B cell (primary cell): ENCODE measurements at regions not wholly inside any gene's neighbourhood (a gene's known extent, or its start where the extent isn't known, plus 50 kb on each side); places are given as distances from the start of the nearest gene placed in this dataset.

ENCODE experiments used
- ATAC-seq: fragments of 200-7000 bp; cut with Tn5 transposase; one replicate; pipeline ENCODE4 v1.10.0; 2021; ENCODE audit warnings: low read depth, mild to moderate bottlenecking, moderate number of reproducible peaks, moderate library complexity
- CTCF ChIA-PET: fragments of 350-600 bp; sonication (Branson Sonifier 250); formaldehyde crosslinking; loops from one replicate; lab custom pipeline; 2021; ENCODE audit warnings: antibody characterized with exemption, inconsistent platforms; lab: Charles Lee
- POLR2A ChIA-PET: fragments of 350-600 bp; sonication (Branson Sonifier 250); formaldehyde crosslinking; loops from one replicate; lab custom pipeline; 2021; ENCODE audit warnings: antibody characterized with exemption; lab: Charles Lee
- DNase-seq: peaks from one replicate; pipeline ENCODE4 v3.0.0; 2013
- H2AFZ ChIP-seq: 2 replicates; pipeline ENCODE4 v1.6.1; 2012; ENCODE audit warnings: mild to moderate bottlenecking, low read depth, low read length; ENCODE audit not compliant: insufficient read depth, poor library complexity, severe bottlenecking
- H3K27ac ChIP-seq, 2 donors: 1 replicate in 1 of 2; 2 replicates in 1 of 2; pipeline ENCODE4 v1.5.1; 2012 to 2013; ENCODE audit warnings: low read length in 2 of 2, mild to moderate bottlenecking in 2 of 2, moderate library complexity in 1 of 2
- H3K27me3 ChIP-seq, 4 experiments: fragments of 200-600 bp in 1 of 4; sonication (generic) in 1 of 4; replicated peaks in 1 of 4; 1 replicate in 2 of 4; 2 replicates in 2 of 4; pipeline versions ENCODE4 v1.6.1 to v1.7.0; 2013 to 2016; ENCODE audit warnings: low read length in 3 of 4, mild to moderate bottlenecking in 2 of 4, mixed read lengths in 1 of 4, moderate library complexity in 1 of 4; ENCODE audit not compliant: insufficient read depth in 4 of 4, control insufficient read depth in 3 of 4; ENCODE audit errors: control extremely low read depth in 1 of 4
- H3K36me3 ChIP-seq, 2 experiments: replicated peaks in 1 of 2; 1 replicate in 1 of 2; 2 replicates in 1 of 2; pipeline versions ENCODE4 v1.6.1 to v1.7.1; 2013; ENCODE audit warnings: low read length in 1 of 2; ENCODE audit not compliant: insufficient read depth in 2 of 2, control insufficient read depth in 1 of 2; ENCODE audit errors: control extremely low read depth in 1 of 2, extremely low read depth in 1 of 2
- H3K4me1 ChIP-seq, 2 donors: fragments of 200-600 bp in 1 of 2; sonication (generic) in 1 of 2; 1 replicate in 1 of 2; 2 replicates in 1 of 2; pipeline versions ENCODE4 v1.5.1 to v1.6.1; 2013 to 2017; ENCODE audit warnings: low read length in 2 of 2; ENCODE audit not compliant: control insufficient read depth in 2 of 2, insufficient read depth in 2 of 2
- H3K4me2 ChIP-seq: replicated peaks from 2 replicates; pipeline ENCODE3; 2012; ENCODE audit warnings: mild to moderate bottlenecking, low read depth, low read length; ENCODE audit not compliant: poor library complexity, severe bottlenecking
- H3K4me3 ChIP-seq, 5 experiments: fragments of 200-600 bp in 1 of 5; sonication (generic) in 1 of 5; 1 replicate in 3 of 5; 2 replicates in 2 of 5; pipeline versions ENCODE4 v1.5.1 to v1.7.0; 2011 to 2016; ENCODE audit warnings: low read length in 4 of 5, mild to moderate bottlenecking in 4 of 5, low read depth in 2 of 5, control low read depth in 1 of 5, moderate library complexity in 1 of 5; ENCODE audit not compliant: insufficient read depth in 1 of 5; ENCODE audit errors: control extremely low read depth in 1 of 5, extremely low read depth in 1 of 5
- H3K79me2 ChIP-seq: fragments of 200-600 bp; sonication (generic); one replicate; pipeline ENCODE4 v1.6.0; 2016; ENCODE audit warnings: low read length; ENCODE audit not compliant: control insufficient read depth, insufficient read depth
- H3K9ac ChIP-seq: fragments of 200-600 bp; sonication (generic); 2 replicates; pipeline ENCODE4 v1.6.1; 2017; ENCODE audit warnings: mild to moderate bottlenecking, low read length, moderate library complexity
- H3K9me3 ChIP-seq, 3 donors: one replicate each; pipeline versions ENCODE4 v1.6.1 to v1.7.1; 2013; ENCODE audit warnings: low read length in 2 of 3; ENCODE audit not compliant: control insufficient read depth in 2 of 3, insufficient read depth in 1 of 3; ENCODE audit errors: control extremely low read depth in 1 of 3
- H4K20me1 ChIP-seq: 2 replicates; pipeline ENCODE4 v1.6.0; 2012; ENCODE audit warnings: mild to moderate bottlenecking, low read length; ENCODE audit not compliant: insufficient read depth, control insufficient read depth, poor library complexity, severe bottlenecking
- H3K27ac Mint-ChIP-seq: one replicate; pipeline ENCODE4 v1.8.0; 2021; ENCODE audit warnings: mixed read lengths
- H3K27me3 Mint-ChIP-seq: one replicate; pipeline ENCODE4 v1.8.0; 2021; ENCODE audit warnings: mixed read lengths
- H3K4me1 Mint-ChIP-seq: one replicate; pipeline ENCODE4 v1.8.0; 2021; ENCODE audit warnings: mixed read lengths
- H3K4me3 Mint-ChIP-seq: one replicate; pipeline ENCODE4 v1.8.0; 2021; ENCODE audit warnings: mixed read lengths
- H3K9me3 Mint-ChIP-seq: one replicate; pipeline ENCODE4 v1.8.0; 2022; ENCODE audit warnings: mixed read lengths; ENCODE audit not compliant: insufficient read depth
- CTCF ChIP-seq: fragments of 200-600 bp; IDR thresholded peaks from one replicate; pipeline ENCODE4 v1.8.0; 2022; ENCODE audit warnings: antibody characterized with exemption, mild to moderate bottlenecking
- EZH2 ChIP-seq: IDR thresholded peaks from 2 replicates; pipeline ENCODE4 v1.6.1; 2012; ENCODE audit warnings: borderline replicate concordance, low read depth, mild to moderate bottlenecking, moderate library complexity, low read length; ENCODE audit not compliant: insufficient read depth, poor library complexity, severe bottlenecking
- WGBS: methylation state at CpG from one replicate; pipeline ENCODE4 v1.1.5; 2013; ENCODE audit warnings: missing lambda C conversion rate; ENCODE audit not compliant: insufficient coverage; 5-methylcytosine and 5-hydroxymethylcytosine counted together
- intact Hi-C: fragments of 100-400 bp; cut with micrococcal nuclease; formaldehyde crosslinking; loops from one replicate; pipeline ENCODE4 v1.10.0; 2022

- intact Hi-C loops: no loop called here
- no peaks in the 10 kb centered on the region for H3K79me2 ChIP-seq
- H3K27me3 ChIP-seq: no peaks in the 10 kb centered on the region
- H3K27ac ChIP-seq: no peak overlapping the region
- TF ChIP-seq CTCF: no peak
- Mint-ChIP-seq H3K27ac (no peak overlapping the region), H3K9me3 (no peaks in the 10 kb centered on the region), H3K4me3 (no peak overlapping the region), H3K4me1 (peaks cover 5% of the 10 kb centered on the region), H3K27me3 (peaks cover 6% of the 10 kb centered on the region)
- no peaks in the 10 kb centered on the region for H3K36me3 ChIP-seq
- H3K9me3 ChIP-seq: no peaks in the 10 kb centered on the region
- H3K4me3 ChIP-seq: no peak overlapping the region
- POLR2A ChIA-PET: no interaction called here
- no peak for ATAC-seq
- 78% methylated on average over 3 of the region's 3 CpGs for WGBS
- no peak overlapping the region for H3K9ac ChIP-seq
- H3K4me2 ChIP-seq: no peak overlapping the region
- CTCF ChIA-PET: no interaction called here
- DNase-seq: no peak
- no peaks in the 10 kb centered on the region for H4K20me1 ChIP-seq
- no peaks in the 10 kb centered on the region for H3K4me1 ChIP-seq
- no peak overlapping the region for H2AFZ ChIP-seq
Measured at GRCh38 chr17:34845296-34845695, 116.0 kb downstream of the CCT6B start.

GRCh38 chr17:34843682-34844081 is 117.6 kb downstream of the CCT6B start:
- intact Hi-C loops: no loop called here
- Histone ChIP-seq H3K9me3 (no peaks in the 10 kb centered on the region), H3K9ac (no peak overlapping the region), H3K4me2 (no peak overlapping the region), H3K79me2 (no peaks in the 10 kb centered on the region), H4K20me1 (no peaks in the 10 kb centered on the region), H3K4me1 (no peaks in the 10 kb centered on the region), H2AFZ (no peak overlapping the region), H3K4me3 (no peak overlapping the region), H3K36me3 (no peaks in the 10 kb centered on the region), H3K27ac (no peak overlapping the region), H3K27me3 (no peaks in the 10 kb centered on the region)
- Mint-ChIP-seq H3K27ac (no peak overlapping the region), H3K4me3 (no peak overlapping the region), H3K27me3 (no peaks in the 10 kb centered on the region), H3K4me1 (peaks cover 5% of the 10 kb centered on the region), H3K9me3 (no peaks in the 10 kb centered on the region)
- DNase-seq: no peak
- POLR2A ChIA-PET: no interaction called here
- WGBS: 36% methylated on average over 3 of the region's 3 CpGs
- ATAC-seq: no peak
- CTCF ChIA-PET: no interaction called here
- TF ChIP-seq CTCF (no peak), EZH2 (no peak)
